GM12865 (cell line): ENCODE measurements at regions not wholly inside any gene's neighbourhood (a gene's known extent, or its start where the extent isn't known, plus 50 kb on each side); places are given as distances from the start of the nearest gene placed in this dataset.

ENCODE experiments used
- DNase-seq: peaks from one replicate; pipeline ENCODE4 v3.0.0; 2010; ENCODE audit warnings: low read depth
- H3K4me3 ChIP-seq: 2 replicates; pipeline ENCODE4 v1.5.1; 2011; ENCODE audit warnings: mild to moderate bottlenecking, low read depth, low read length, control low read depth
- CTCF ChIP-seq: IDR thresholded peaks from 2 replicates; pipeline ENCODE4 v1.5.1; 2011; ENCODE audit warnings: low read length, control low read depth, low read depth, inconsistent platforms; ENCODE audit not compliant: insufficient read depth; ENCODE audit errors: missing control alignments

GRCh38 chr5:158609333-158610050 lies 490.2 kb downstream of the EBF1 start:
- DNase-seq = no peak
- no peak overlapping the region for H3K4me3 ChIP-seq
- TF ChIP-seq CTCF = no peak

GRCh38 chr5:158607088-158607487 lies 492.6 kb downstream of the EBF1 start:
- no peak for TF ChIP-seq CTCF
- no peak for DNase-seq
- no peak overlapping the region for H3K4me3 ChIP-seq

GRCh38 chr5:158606233-158606632 lies 493.5 kb downstream of the EBF1 start:
- no peak overlapping the region for H3K4me3 ChIP-seq
- DNase-seq = no peak
- TF ChIP-seq CTCF = no peak

GRCh38 chr5:158602981-158603380 lies 496.7 kb downstream of the EBF1 start:
- no peak for TF ChIP-seq CTCF
- DNase-seq = no peak
- no peak overlapping the region for H3K4me3 ChIP-seq

GRCh38 chr5:158601118-158601517 lies 498.6 kb downstream of the EBF1 start:
- TF ChIP-seq CTCF = no peak
- H3K4me3 ChIP-seq = no peak overlapping the region
- DNase-seq = no peak

GRCh38 chr5:158600679-158601078 lies 499.0 kb downstream of the EBF1 start:
- TF ChIP-seq CTCF = no peak
- no peak overlapping the region for H3K4me3 ChIP-seq
- DNase-seq = no peak

GRCh38 chr5:158599157-158599556 lies 500.6 kb downstream of the EBF1 start:
- TF ChIP-seq CTCF = no peak
- no peak for DNase-seq
- no peak overlapping the region for H3K4me3 ChIP-seq
